ENCODE measurements at regions not wholly inside any gene's neighbourhood (a gene's known extent, or its start where the extent isn't known, plus 50 kb on each side); places are given as distances from the start of the nearest gene placed in this dataset.
"Not testable (repeated sequence)": the region's sequence is repeated elsewhere in the genome, so short reads cannot be mapped to it uniquely, and the experiment has no call there.

- TF ChIP-seq CTCF (optimal IDR thresholded peaks at IDR 0.05 in 1 of 3, IDR thresholded peaks at IDR 0.05 in 1 of 3, conservative IDR thresholded peaks at IDR 0.05 in 1 of 3; ENCODE audit: extremely low read depth in 1 of 3, insufficient read depth in 2 of 3, low read length in 3 of 3); EZH2 (IDR thresholded peaks at IDR 0.05; ENCODE audit: low read length): not testable (repeated sequence)
These were observed 204.5 kb downstream of the CEP170 start for GRCh38 chr1:243050613-243051012.

Data from keratinocyte (primary cell).